Colonic mucosa (tissue), 4 donors: ENCODE measurements at regions not wholly inside any gene's neighbourhood (a gene's known extent, or its start where the extent isn't known, plus 50 kb on each side); places are given as distances from the start of the nearest gene placed in this dataset.

Experiments
- DNase-seq: peaks from one replicate; pipeline ENCODE4 v3.0.0-alpha.2; 2020
- H3K27ac ChIP-seq: fragments of 200-600 bp; one replicate; pipeline ENCODE4 v1.8.0; 2021
- H3K27me3 ChIP-seq: fragments of 200-600 bp; one replicate; pipeline ENCODE4 v1.8.0; 2021
- H3K36me3 ChIP-seq: fragments of 200-600 bp; one replicate; pipeline ENCODE4 v1.8.0; 2021
- H3K4me1 ChIP-seq: fragments of 200-600 bp; one replicate; pipeline ENCODE4 v1.8.0; 2021; ENCODE audit warnings: mild to moderate bottlenecking
- H3K4me3 ChIP-seq: fragments of 200-600 bp; one replicate; pipeline ENCODE4 v1.8.0; 2021
- H3K9ac ChIP-seq, 2 donors: one replicate each; pipeline ENCODE4 v1.7.0; 2013; ENCODE audit warnings: control low read depth in 2 of 2, low read depth in 2 of 2, low read length in 2 of 2
- H3K9me3 ChIP-seq: fragments of 200-600 bp; one replicate; pipeline ENCODE4 v1.8.0; 2021
- intact Hi-C: fragments of 100-400 bp; cut with DNase I; formaldehyde crosslinking; loops from one replicate; pipeline ENCODE4 v1.14.1; 2022
- TF ChIP-seq, protein P1 (sequence below): fragments of 200-600 bp; IDR thresholded peaks from one replicate; pipeline ENCODE4 v1.8.0; 2022; ENCODE audit warnings: antibody characterized with exemption, mild to moderate bottlenecking
- donor health status: healthy.
- donor health status: DM: no; HTN: no; CAD: no.
- donor health status: DM: no; HTN: no; CAD: no.

DNA sequence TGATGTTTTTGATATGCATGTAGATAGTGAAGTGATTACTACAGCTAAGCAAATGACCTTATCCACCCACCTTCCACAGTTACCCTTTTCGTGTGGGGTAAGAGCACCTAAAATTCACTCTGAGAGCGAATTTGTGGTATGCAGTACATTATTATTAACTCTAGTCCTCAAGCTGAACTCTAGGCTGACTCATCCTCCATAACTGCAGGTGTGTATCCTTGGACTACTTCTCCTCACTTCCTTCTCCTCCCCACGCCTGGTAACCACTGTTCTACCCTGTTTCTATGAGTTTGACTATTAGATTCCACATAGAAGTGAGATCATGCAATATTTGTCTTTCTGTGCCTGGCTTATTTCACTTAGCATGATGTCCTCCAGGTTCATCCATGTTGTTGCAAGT lies 484.6 kb downstream of the GATA3 start:
- TF ChIP-seq, protein P1, sequence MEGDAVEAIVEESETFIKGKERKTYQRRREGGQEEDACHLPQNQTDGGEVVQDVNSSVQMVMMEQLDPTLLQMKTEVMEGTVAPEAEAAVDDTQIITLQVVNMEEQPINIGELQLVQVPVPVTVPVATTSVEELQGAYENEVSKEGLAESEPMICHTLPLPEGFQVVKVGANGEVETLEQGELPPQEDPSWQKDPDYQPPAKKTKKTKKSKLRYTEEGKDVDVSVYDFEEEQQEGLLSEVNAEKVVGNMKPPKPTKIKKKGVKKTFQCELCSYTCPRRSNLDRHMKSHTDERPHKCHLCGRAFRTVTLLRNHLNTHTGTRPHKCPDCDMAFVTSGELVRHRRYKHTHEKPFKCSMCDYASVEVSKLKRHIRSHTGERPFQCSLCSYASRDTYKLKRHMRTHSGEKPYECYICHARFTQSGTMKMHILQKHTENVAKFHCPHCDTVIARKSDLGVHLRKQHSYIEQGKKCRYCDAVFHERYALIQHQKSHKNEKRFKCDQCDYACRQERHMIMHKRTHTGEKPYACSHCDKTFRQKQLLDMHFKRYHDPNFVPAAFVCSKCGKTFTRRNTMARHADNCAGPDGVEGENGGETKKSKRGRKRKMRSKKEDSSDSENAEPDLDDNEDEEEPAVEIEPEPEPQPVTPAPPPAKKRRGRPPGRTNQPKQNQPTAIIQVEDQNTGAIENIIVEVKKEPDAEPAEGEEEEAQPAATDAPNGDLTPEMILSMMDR: no peak
- intact Hi-C loops: no loop called here
- no peak overlapping the region for H3K27ac ChIP-seq
- H3K9me3 ChIP-seq: no peaks in the 10 kb centered on the region
- no peaks in the 10 kb centered on the region for H3K36me3 ChIP-seq
- no peak overlapping the region for H3K4me3 ChIP-seq
- H3K4me1 ChIP-seq: no peaks in the 10 kb centered on the region
- no peak for DNase-seq
- no peak overlapping the region for H3K9ac ChIP-seq
- no peaks in the 10 kb centered on the region for H3K27me3 ChIP-seq

- H3K9ac ChIP-seq: no peak overlapping the region
- H3K27ac ChIP-seq: no peak overlapping the region
- no peaks in the 10 kb centered on the region for H3K4me1 ChIP-seq
- intact Hi-C loops: no loop called here
- TF ChIP-seq, protein P1: no peak
- H3K27me3 ChIP-seq: no peaks in the 10 kb centered on the region
- H3K36me3 ChIP-seq: no peaks in the 10 kb centered on the region
- DNase-seq: peak; percentile 17
- H3K4me3 ChIP-seq: no peak overlapping the region
- H3K9me3 ChIP-seq: no peaks in the 10 kb centered on the region
Observed at GRCh38 chr10:8543361-8544056, 489.0 kb downstream of the GATA3 start.

DNA sequence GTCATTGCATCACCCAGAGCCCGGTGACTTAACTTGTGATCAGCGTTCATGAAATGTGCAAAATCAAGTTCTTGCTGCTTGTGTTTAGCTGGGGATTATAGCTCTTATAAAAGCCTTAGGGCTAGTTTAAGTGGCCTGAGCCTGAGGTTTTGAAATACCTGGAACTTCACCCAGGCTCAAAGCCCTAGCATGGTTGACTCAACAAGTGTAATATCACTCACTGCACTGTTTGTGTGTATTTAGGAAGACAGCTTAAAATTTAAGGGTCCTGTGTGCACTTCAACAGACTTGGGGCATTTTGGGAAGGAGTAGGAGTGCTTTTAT lies 489.5 kb downstream of the GATA3 start:
- DNase-seq: no peak
- H3K27ac ChIP-seq: no peak overlapping the region
- intact Hi-C loops: no loop called here
- H3K27me3 ChIP-seq: no peaks in the 10 kb centered on the region
- TF ChIP-seq, protein P1: no peak
- no peaks in the 10 kb centered on the region for H3K4me1 ChIP-seq
- H3K4me3 ChIP-seq: no peak overlapping the region
- no peaks in the 10 kb centered on the region for H3K36me3 ChIP-seq
- H3K9ac ChIP-seq: no peak overlapping the region
- H3K9me3 ChIP-seq: no peaks in the 10 kb centered on the region

- Histone ChIP-seq H3K4me1 (no peaks in the 10 kb centered on the region), H3K9me3 (no peaks in the 10 kb centered on the region), H3K9ac (no peak overlapping the region), H3K27ac (no peak overlapping the region), H3K27me3 (no peaks in the 10 kb centered on the region), H3K36me3 (no peaks in the 10 kb centered on the region), H3K4me3 (no peak overlapping the region)
- intact Hi-C loops: no loop called here
- TF ChIP-seq, protein P1: no peak
- no peak for DNase-seq
Observed at GRCh38 chr10:8544500-8544899, 490.0 kb downstream of the GATA3 start.

DNA sequence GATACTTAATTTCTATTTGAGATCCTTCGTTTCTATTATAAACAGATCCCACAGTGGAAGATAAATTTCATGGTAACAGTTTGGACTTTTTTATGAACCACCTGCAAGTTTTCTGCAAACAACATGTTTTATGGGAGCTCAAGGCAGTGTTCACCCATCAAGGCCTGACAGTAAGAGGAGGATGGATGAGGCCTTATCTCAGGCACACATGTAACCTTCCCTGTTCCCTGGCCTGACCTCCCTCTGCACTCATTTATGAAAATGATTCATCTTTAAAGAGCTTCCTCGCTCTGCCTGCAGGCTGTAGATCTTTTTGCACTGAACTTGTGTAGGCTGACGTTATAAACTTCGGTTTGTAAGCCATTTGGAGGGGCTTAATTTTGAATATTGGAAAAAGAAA lies 500.1 kb downstream of the GATA3 start:
- Histone ChIP-seq H3K27me3 (no peaks in the 10 kb centered on the region), H3K4me3 (no peak overlapping the region), H3K9ac (no peak overlapping the region), H3K36me3 (no peaks in the 10 kb centered on the region), H3K27ac (no peak overlapping the region), H3K4me1 (no peaks in the 10 kb centered on the region), H3K9me3 (no peaks in the 10 kb centered on the region)
- TF ChIP-seq, protein P1: no peak
- DNase-seq: no peak
- intact Hi-C loops: no loop called here
